GM23338 (cell line): ENCODE measurements at regions not wholly inside any gene's neighbourhood (a gene's known extent, or its start where the extent isn't known, plus 50 kb on each side); places are given as distances from the start of the nearest gene placed in this dataset.

Experiments used
- ATAC-seq: fragments of 200-7000 bp; cut with Tn5 transposase; 3 replicates; pipeline ENCODE4 v1.9.1; 2020
- DNase-seq: peaks from one replicate; pipeline ENCODE4 v3.0.0-alpha.2; 2015; ENCODE audit warnings: low spot score
- H2AFZ ChIP-seq: fragments of 200-600 bp; sonication (generic); 2 replicates; pipeline ENCODE4 v1.8.0; 2016; ENCODE audit warnings: antibody characterized with exemption, mild to moderate bottlenecking, moderate library complexity
- H3F3A ChIP-seq: fragments of 200-600 bp; sonication (generic); replicated peaks from 2 replicates; pipeline ENCODE4 v1.8.0; 2017; ENCODE audit warnings: antibody characterized with exemption, mixed run types, low read depth
- H3K27ac ChIP-seq: fragments of 200-600 bp; sonication (generic); 2 replicates; pipeline ENCODE4 v1.6.1; 2016; ENCODE audit warnings: low read depth
- H3K27me3 ChIP-seq: fragments of 200-600 bp; sonication (generic); 2 replicates; pipeline ENCODE4 v1.8.0; 2016; ENCODE audit warnings: mild to moderate bottlenecking, mixed run types, moderate library complexity; ENCODE audit not compliant: insufficient read depth
- H3K36me3 ChIP-seq: fragments of 200-600 bp; sonication (generic); 2 replicates; pipeline ENCODE4 v1.8.0; 2016; ENCODE audit warnings: mild to moderate bottlenecking; ENCODE audit not compliant: insufficient read depth
- H3K4me1 ChIP-seq: fragments of 200-600 bp; sonication (generic); 2 replicates; pipeline ENCODE4 v1.8.0; 2016; ENCODE audit warnings: mild to moderate bottlenecking, moderate library complexity; ENCODE audit not compliant: insufficient read depth
- H3K4me2 ChIP-seq: fragments of 200-600 bp; sonication (generic); 2 replicates; pipeline ENCODE4 v1.7.1; 2017; ENCODE audit warnings: mixed run types
- H3K4me3 ChIP-seq: fragments of 200-600 bp; sonication (generic); 2 replicates; pipeline ENCODE4 v1.6.1; 2016; ENCODE audit warnings: mixed run types
- H3K79me2 ChIP-seq: fragments of 200-600 bp; sonication (generic); replicated peaks from 2 replicates; pipeline ENCODE4 v1.8.0; 2017; ENCODE audit warnings: mild to moderate bottlenecking; ENCODE audit not compliant: insufficient read depth
- H3K9me2 ChIP-seq: fragments of 200-600 bp; sonication (generic); 2 replicates; pipeline ENCODE4 v1.8.0; 2017; ENCODE audit not compliant: insufficient read depth
- H4K20me1 ChIP-seq: fragments of 200-600 bp; sonication (generic); replicated peaks from 2 replicates; pipeline ENCODE4 v1.8.0; 2017; ENCODE audit warnings: mild to moderate bottlenecking; ENCODE audit not compliant: insufficient read depth
- H3K27ac Mint-ChIP-seq: 2 replicates; pipeline ENCODE4 v1.8.0; 2020; ENCODE audit warnings: inconsistent platforms, mild to moderate bottlenecking, moderate library complexity, mixed read lengths
- H3K27me3 Mint-ChIP-seq: 3 replicates; pipeline ENCODE4 v1.8.0; 2022; ENCODE audit warnings: low read depth, mild to moderate bottlenecking, moderate library complexity, mixed read lengths, inconsistent platforms; ENCODE audit not compliant: insufficient read depth, poor library complexity
- H3K36me3 Mint-ChIP-seq: 3 replicates; pipeline ENCODE4 v1.8.0; 2021; ENCODE audit warnings: low read depth, mild to moderate bottlenecking, inconsistent platforms, moderate library complexity, mixed read lengths
- H3K4me1 Mint-ChIP-seq: 3 replicates; pipeline ENCODE4 v1.8.0; 2020; ENCODE audit warnings: mild to moderate bottlenecking, inconsistent platforms, mixed read lengths
- H3K4me3 Mint-ChIP-seq: 3 replicates; pipeline ENCODE4 v1.8.0; 2021; ENCODE audit warnings: moderate library complexity, mild to moderate bottlenecking, inconsistent platforms, mixed read lengths
- H3K9me3 Mint-ChIP-seq: 3 replicates; pipeline ENCODE4 v1.8.0; 2020; ENCODE audit warnings: moderate library complexity, mild to moderate bottlenecking, inconsistent platforms, mixed read lengths
- CREB1 ChIP-seq: fragments of 250-450 bp; sonication (Bioruptor Pico); IDR thresholded peaks from 2 replicates; pipeline ENCODE4 v1.5.0; 2020; ENCODE audit warnings: low read depth, mild to moderate bottlenecking, moderate library complexity
- EZH2 ChIP-seq: fragments of 200-600 bp; sonication (generic); IDR thresholded peaks from one replicate; pipeline ENCODE4 v1.8.0; 2017; ENCODE audit warnings: antibody characterized with exemption, mild to moderate bottlenecking, low read depth; ENCODE audit not compliant: unreplicated experiment
- EZH2phosphoT487 ChIP-seq: fragments of 200-600 bp; sonication (generic); IDR thresholded peaks from one replicate; pipeline ENCODE4 v1.8.1; 2018; ENCODE audit warnings: antibody characterized with exemption; ENCODE audit not compliant: unreplicated experiment
- JUNB ChIP-seq: IDR thresholded peaks from one replicate; pipeline ENCODE4 v1.6.1; 2016; ENCODE audit warnings: antibody characterized with exemption; ENCODE audit not compliant: unreplicated experiment
- NANOG ChIP-seq: IDR thresholded peaks from 2 replicates; pipeline ENCODE4 v1.6.1; 2016; ENCODE audit warnings: antibody characterized with exemption, borderline replicate concordance
- POLR2AphosphoS5 ChIP-seq: IDR thresholded peaks from 2 replicates; pipeline ENCODE4 v1.6.1; 2016; ENCODE audit warnings: antibody characterized with exemption, low read depth
- STAT1 ChIP-seq: IDR thresholded peaks from one replicate; pipeline ENCODE4 v1.6.1; 2016; ENCODE audit warnings: antibody characterized with exemption; ENCODE audit not compliant: unreplicated experiment
- ZNF114 ChIP-seq: fragments of 250-450 bp; sonication (Bioruptor Pico); IDR thresholded peaks from 2 replicates; pipeline ENCODE4 v1.5.0; 2020; ENCODE audit warnings: mild to moderate bottlenecking, moderate library complexity
- ZNF331 ChIP-seq: fragments of 250-450 bp; sonication (Bioruptor Pico); IDR thresholded peaks from 2 replicates; pipeline ENCODE4 v1.5.0; 2020; ENCODE audit warnings: low read depth, mild to moderate bottlenecking, moderate library complexity
- TF ChIP-seq, protein P1 (sequence below): IDR thresholded peaks from 2 replicates; pipeline ENCODE4 v1.6.1; 2016; ENCODE audit warnings: antibody characterized with exemption
- TF ChIP-seq, protein P2 (sequence below): fragments of 250-450 bp; sonication (Bioruptor Pico); IDR thresholded peaks from 2 replicates; pipeline ENCODE4 v1.5.0; 2020; ENCODE audit warnings: mild to moderate bottlenecking, moderate library complexity
- TF ChIP-seq, protein P3 (sequence below): IDR thresholded peaks from one replicate; pipeline ENCODE4 v1.6.1; 2018; ENCODE audit warnings: antibody characterized with exemption; ENCODE audit not compliant: unreplicated experiment
- TF ChIP-seq, protein P4 (sequence below), 2 experiments: fragments of 200-600 bp in 1 of 2; sonication (generic) in 1 of 2; conservative IDR thresholded peaks; 2 replicates each; pipeline versions ENCODE4 v1.5.1 to v1.6.1; 2016 to 2017; ENCODE audit warnings: antibody characterized with exemption in 2 of 2, low read depth in 2 of 2, mild to moderate bottlenecking in 2 of 2, moderate library complexity in 1 of 2

DNA sequence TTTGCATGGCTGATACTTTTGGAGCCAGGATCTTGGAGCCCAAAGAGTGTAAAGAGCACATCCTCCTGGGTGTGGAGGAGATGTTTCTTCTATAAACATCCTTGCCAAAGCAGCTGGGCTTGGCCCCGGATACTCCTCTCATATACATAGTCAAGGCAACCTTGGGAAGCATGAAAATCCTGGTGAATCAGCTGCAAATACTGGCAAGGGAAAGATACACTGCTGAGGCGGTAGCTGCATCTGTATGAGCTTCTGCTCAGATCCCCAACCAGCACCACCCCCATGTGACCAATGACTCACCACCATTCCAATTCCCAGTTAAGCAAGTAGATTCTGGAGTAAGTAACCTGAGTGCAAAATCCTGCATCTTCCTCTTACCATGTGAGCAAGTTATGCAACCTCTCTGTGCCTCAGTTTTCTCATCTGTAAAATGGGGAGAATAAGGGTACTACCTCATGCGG lies 567.4 kb downstream of the MED13L start:
- H3K27ac ChIP-seq = no peak overlapping the region
- no peaks in the 10 kb centered on the region for H3K36me3 Mint-ChIP-seq
- H2AFZ ChIP-seq = no peak overlapping the region
- no peak for TF ChIP-seq NANOG
- TF ChIP-seq, protein P1, sequence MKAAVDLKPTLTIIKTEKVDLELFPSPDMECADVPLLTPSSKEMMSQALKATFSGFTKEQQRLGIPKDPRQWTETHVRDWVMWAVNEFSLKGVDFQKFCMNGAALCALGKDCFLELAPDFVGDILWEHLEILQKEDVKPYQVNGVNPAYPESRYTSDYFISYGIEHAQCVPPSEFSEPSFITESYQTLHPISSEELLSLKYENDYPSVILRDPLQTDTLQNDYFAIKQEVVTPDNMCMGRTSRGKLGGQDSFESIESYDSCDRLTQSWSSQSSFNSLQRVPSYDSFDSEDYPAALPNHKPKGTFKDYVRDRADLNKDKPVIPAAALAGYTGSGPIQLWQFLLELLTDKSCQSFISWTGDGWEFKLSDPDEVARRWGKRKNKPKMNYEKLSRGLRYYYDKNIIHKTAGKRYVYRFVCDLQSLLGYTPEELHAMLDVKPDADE = no peak
- TF ChIP-seq CREB1 = no peak
- TF ChIP-seq, protein P2, sequence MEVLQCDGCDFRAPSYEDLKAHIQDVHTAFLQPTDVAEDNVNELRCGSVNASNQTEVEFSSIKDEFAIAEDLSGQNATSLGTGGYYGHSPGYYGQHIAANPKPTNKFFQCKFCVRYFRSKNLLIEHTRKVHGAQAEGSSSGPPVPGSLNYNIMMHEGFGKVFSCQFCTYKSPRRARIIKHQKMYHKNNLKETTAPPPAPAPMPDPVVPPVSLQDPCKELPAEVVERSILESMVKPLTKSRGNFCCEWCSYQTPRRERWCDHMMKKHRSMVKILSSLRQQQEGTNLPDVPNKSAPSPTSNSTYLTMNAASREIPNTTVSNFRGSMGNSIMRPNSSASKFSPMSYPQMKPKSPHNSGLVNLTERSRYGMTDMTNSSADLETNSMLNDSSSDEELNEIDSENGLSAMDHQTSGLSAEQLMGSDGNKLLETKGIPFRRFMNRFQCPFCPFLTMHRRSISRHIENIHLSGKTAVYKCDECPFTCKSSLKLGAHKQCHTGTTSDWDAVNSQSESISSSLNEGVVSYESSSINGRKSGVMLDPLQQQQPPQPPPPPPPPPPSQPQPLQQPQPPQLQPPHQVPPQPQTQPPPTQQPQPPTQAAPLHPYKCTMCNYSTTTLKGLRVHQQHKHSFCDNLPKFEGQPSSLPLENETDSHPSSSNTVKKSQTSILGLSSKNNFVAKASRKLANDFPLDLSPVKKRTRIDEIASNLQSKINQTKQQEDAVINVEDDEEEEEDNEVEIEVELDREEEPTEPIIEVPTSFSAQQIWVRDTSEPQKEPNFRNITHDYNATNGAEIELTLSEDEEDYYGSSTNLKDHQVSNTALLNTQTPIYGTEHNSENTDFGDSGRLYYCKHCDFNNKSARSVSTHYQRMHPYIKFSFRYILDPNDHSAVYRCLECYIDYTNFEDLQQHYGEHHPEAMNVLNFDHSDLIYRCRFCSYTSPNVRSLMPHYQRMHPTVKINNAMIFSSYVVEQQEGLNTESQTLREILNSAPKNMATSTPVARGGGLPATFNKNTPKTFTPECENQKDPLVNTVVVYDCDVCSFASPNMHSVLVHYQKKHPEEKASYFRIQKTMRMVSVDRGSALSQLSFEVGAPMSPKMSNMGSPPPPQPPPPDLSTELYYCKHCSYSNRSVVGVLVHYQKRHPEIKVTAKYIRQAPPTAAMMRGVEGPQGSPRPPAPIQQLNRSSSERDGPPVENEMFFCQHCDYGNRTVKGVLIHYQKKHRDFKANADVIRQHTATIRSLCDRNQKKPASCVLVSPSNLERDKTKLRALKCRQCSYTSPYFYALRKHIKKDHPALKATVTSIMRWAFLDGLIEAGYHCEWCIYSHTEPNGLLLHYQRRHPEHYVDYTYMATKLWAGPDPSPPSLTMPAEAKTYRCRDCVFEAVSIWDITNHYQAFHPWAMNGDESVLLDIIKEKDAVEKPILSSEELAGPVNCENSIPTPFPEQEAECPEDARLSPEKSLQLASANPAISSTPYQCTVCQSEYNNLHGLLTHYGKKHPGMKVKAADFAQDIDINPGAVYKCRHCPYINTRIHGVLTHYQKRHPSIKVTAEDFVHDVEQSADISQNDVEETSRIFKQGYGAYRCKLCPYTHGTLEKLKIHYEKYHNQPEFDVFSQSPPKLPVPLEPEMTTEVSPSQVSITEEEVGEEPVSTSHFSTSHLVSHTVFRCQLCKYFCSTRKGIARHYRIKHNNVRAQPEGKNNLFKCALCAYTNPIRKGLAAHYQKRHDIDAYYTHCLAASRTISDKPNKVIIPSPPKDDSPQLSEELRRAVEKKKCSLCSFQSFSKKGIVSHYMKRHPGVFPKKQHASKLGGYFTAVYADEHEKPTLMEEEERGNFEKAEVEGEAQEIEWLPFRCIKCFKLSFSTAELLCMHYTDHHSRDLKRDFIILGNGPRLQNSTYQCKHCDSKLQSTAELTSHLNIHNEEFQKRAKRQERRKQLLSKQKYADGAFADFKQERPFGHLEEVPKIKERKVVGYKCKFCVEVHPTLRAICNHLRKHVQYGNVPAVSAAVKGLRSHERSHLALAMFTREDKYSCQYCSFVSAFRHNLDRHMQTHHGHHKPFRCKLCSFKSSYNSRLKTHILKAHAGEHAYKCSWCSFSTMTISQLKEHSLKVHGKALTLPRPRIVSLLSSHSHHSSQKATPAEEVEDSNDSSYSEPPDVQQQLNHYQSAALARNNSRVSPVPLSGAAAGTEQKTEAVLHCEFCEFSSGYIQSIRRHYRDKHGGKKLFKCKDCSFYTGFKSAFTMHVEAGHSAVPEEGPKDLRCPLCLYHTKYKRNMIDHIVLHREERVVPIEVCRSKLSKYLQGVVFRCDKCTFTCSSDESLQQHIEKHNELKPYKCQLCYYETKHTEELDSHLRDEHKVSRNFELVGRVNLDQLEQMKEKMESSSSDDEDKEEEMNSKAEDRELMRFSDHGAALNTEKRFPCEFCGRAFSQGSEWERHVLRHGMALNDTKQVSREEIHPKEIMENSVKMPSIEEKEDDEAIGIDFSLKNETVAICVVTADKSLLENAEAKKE (CRISPR knock-in tag) = no peak
- TF ChIP-seq STAT1 = no peak
- TF ChIP-seq, protein P3, sequence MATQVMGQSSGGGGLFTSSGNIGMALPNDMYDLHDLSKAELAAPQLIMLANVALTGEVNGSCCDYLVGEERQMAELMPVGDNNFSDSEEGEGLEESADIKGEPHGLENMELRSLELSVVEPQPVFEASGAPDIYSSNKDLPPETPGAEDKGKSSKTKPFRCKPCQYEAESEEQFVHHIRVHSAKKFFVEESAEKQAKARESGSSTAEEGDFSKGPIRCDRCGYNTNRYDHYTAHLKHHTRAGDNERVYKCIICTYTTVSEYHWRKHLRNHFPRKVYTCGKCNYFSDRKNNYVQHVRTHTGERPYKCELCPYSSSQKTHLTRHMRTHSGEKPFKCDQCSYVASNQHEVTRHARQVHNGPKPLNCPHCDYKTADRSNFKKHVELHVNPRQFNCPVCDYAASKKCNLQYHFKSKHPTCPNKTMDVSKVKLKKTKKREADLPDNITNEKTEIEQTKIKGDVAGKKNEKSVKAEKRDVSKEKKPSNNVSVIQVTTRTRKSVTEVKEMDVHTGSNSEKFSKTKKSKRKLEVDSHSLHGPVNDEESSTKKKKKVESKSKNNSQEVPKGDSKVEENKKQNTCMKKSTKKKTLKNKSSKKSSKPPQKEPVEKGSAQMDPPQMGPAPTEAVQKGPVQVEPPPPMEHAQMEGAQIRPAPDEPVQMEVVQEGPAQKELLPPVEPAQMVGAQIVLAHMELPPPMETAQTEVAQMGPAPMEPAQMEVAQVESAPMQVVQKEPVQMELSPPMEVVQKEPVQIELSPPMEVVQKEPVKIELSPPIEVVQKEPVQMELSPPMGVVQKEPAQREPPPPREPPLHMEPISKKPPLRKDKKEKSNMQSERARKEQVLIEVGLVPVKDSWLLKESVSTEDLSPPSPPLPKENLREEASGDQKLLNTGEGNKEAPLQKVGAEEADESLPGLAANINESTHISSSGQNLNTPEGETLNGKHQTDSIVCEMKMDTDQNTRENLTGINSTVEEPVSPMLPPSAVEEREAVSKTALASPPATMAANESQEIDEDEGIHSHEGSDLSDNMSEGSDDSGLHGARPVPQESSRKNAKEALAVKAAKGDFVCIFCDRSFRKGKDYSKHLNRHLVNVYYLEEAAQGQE = no peak
- TF ChIP-seq POLR2AphosphoS5 = no peak
- TF ChIP-seq EZH2phosphoT487 = no peak
- no peak for TF ChIP-seq EZH2
- no peak for TF ChIP-seq ZNF114 (CRISPR knock-in tag)
- no peak for TF ChIP-seq JUNB
- TF ChIP-seq, protein P4, sequence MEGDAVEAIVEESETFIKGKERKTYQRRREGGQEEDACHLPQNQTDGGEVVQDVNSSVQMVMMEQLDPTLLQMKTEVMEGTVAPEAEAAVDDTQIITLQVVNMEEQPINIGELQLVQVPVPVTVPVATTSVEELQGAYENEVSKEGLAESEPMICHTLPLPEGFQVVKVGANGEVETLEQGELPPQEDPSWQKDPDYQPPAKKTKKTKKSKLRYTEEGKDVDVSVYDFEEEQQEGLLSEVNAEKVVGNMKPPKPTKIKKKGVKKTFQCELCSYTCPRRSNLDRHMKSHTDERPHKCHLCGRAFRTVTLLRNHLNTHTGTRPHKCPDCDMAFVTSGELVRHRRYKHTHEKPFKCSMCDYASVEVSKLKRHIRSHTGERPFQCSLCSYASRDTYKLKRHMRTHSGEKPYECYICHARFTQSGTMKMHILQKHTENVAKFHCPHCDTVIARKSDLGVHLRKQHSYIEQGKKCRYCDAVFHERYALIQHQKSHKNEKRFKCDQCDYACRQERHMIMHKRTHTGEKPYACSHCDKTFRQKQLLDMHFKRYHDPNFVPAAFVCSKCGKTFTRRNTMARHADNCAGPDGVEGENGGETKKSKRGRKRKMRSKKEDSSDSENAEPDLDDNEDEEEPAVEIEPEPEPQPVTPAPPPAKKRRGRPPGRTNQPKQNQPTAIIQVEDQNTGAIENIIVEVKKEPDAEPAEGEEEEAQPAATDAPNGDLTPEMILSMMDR (conservative IDR thresholded peaks at IDR 0.05; ENCODE audit: low read depth in 2 of 2) = no peak
- no peak for TF ChIP-seq ZNF331 (CRISPR knock-in tag)
- H3K4me3 ChIP-seq = no peak overlapping the region
- H3K4me2 ChIP-seq = no peak overlapping the region
- ATAC-seq = no peak
- no peaks in the 10 kb centered on the region for H4K20me1 ChIP-seq
- H3K27me3 Mint-ChIP-seq = peaks cover 2% of the 10 kb centered on the region
- no peak overlapping the region for H3K27ac Mint-ChIP-seq
- H3K9me2 ChIP-seq = peaks cover 4% of the 10 kb centered on the region; the same call in 1 of the 2 replicates
- H3K79me2 ChIP-seq = no peaks in the 10 kb centered on the region
- no peak overlapping the region for H3K4me3 Mint-ChIP-seq
- peaks cover 6% of the 10 kb centered on the region; the same call in 2 of the 3 replicates for H3K9me3 Mint-ChIP-seq
- no peak for DNase-seq
- no peaks in the 10 kb centered on the region for H3K36me3 ChIP-seq
- no peaks in the 10 kb centered on the region for H3K4me1 Mint-ChIP-seq
- no peaks in the 10 kb centered on the region for H3K27me3 ChIP-seq
- H3F3A ChIP-seq = no peaks in the 10 kb centered on the region
- no peaks in the 10 kb centered on the region for H3K4me1 ChIP-seq
